ENCODE measurements at regions not wholly inside any gene's neighbourhood (a gene's known extent, or its start where the extent isn't known, plus 50 kb on each side); places are given as distances from the start of the nearest gene placed in this dataset.

- no peak for TF ChIP-seq CTCF (IDR thresholded peaks at IDR 0.05; ENCODE audit: low read depth, low read length)
- Histone ChIP-seq H3K27ac (no peak overlapping the region), H3K36me3 (no peaks in the 10 kb centered on the region), H3K9me3 (ENCODE audit: severe bottlenecking) (no peaks in the 10 kb centered on the region), H3K4me3 (ENCODE audit: low read depth, low read length) (no peak overlapping the region), H3K27me3 (ENCODE audit: insufficient read depth, low read depth, severe bottlenecking) (no peaks in the 10 kb centered on the region)
- DNase-seq = peak; percentile 37
These were observed 243.2 kb upstream of the RAB4A start for GRCh38 chr1:229027622-229028182.

- Histone ChIP-seq H3K4me3 (ENCODE audit: low read depth, low read length) (no peak overlapping the region), H3K27ac (peak overlapping the region; percentile 69), H3K9me3 (ENCODE audit: severe bottlenecking) (no peaks in the 10 kb centered on the region), H3K27me3 (ENCODE audit: insufficient read depth, low read depth, severe bottlenecking) (no peaks in the 10 kb centered on the region), H3K36me3 (no peaks in the 10 kb centered on the region)
- peak; percentile 86 for DNase-seq
- TF ChIP-seq CTCF (IDR thresholded peaks at IDR 0.05; ENCODE audit: low read depth, low read length) = no peak
These were observed 242.4 kb upstream of the RAB4A start for GRCh38 chr1:229028544-229028943.

GRCh38 chr1:229028987-229029878 is 241.7 kb upstream of the RAB4A start:
- peak; percentile 9 for DNase-seq
- no peak for TF ChIP-seq CTCF (IDR thresholded peaks at IDR 0.05; ENCODE audit: low read depth, low read length)
- H3K27me3 ChIP-seq (ENCODE audit: insufficient read depth, low read depth, severe bottlenecking) = no peaks in the 10 kb centered on the region
- no peak overlapping the region for H3K4me3 ChIP-seq (ENCODE audit: low read depth, low read length)
- no peaks in the 10 kb centered on the region for H3K9me3 ChIP-seq (ENCODE audit: severe bottlenecking)
- no peaks in the 10 kb centered on the region for H3K36me3 ChIP-seq
- peak overlapping the region; percentile 60 for H3K27ac ChIP-seq

GRCh38 chr1:229029879-229030235 is 241.1 kb upstream of the RAB4A start:
- no peak overlapping the region for H3K27ac ChIP-seq
- H3K9me3 ChIP-seq (ENCODE audit: severe bottlenecking) = no peaks in the 10 kb centered on the region
- H3K27me3 ChIP-seq (ENCODE audit: insufficient read depth, low read depth, severe bottlenecking) = no peaks in the 10 kb centered on the region
- no peak for TF ChIP-seq CTCF (IDR thresholded peaks at IDR 0.05; ENCODE audit: low read depth, low read length)
- no peak for DNase-seq
- H3K36me3 ChIP-seq = no peaks in the 10 kb centered on the region
- no peak overlapping the region for H3K4me3 ChIP-seq (ENCODE audit: low read depth, low read length)

- H3K27me3 ChIP-seq (ENCODE audit: insufficient read depth, low read depth, severe bottlenecking) = no peaks in the 10 kb centered on the region
- no peak overlapping the region for H3K27ac ChIP-seq
- TF ChIP-seq CTCF (IDR thresholded peaks at IDR 0.05; ENCODE audit: low read depth, low read length) = no peak
- H3K36me3 ChIP-seq = no peaks in the 10 kb centered on the region
- H3K4me3 ChIP-seq (ENCODE audit: low read depth, low read length) = no peak overlapping the region
- no peak for DNase-seq
- no peaks in the 10 kb centered on the region for H3K9me3 ChIP-seq (ENCODE audit: severe bottlenecking)
These were observed 240.3 kb upstream of the RAB4A start for GRCh38 chr1:229030630-229031029.
